GM20431 (cell line): ENCODE measurements at regions not wholly inside any gene's neighbourhood (a gene's known extent, or its start where the extent isn't known, plus 50 kb on each side); places are given as distances from the start of the nearest gene placed in this dataset.

Source experiments
- in situ Hi-C: fragments of 300-500 bp; cut with MseI, MboI; formaldehyde crosslinking; loops from one replicate; pipeline ENCODE4 v1.15.0; 2020; ENCODE audit warnings: low sequenced_read_pairs; ENCODE audit not compliant: unreplicated experiment

- in situ Hi-C loops: loop anchor here (25.0 kb wide), 1 partner anchor 269 kb away; the partner anchor contains the start of gene KLRB1
Observed at GRCh38 chr12:9343731-9344130, 135.5 kb upstream of the PZP start.

GRCh38 chr12:9342614-9343353 lies 134.6 kb upstream of the PZP start:
- in situ Hi-C loops: loop anchor here (25.0 kb wide), 1 partner anchor 270 kb away; the partner anchor contains the start of gene KLRB1

GRCh38 chr12:9341260-9341585 lies 133.0 kb upstream of the PZP start:
- in situ Hi-C loops: loop anchor here (25.0 kb wide), 1 partner anchor 271 kb away; the partner anchor contains the start of gene KLRB1

DNA sequence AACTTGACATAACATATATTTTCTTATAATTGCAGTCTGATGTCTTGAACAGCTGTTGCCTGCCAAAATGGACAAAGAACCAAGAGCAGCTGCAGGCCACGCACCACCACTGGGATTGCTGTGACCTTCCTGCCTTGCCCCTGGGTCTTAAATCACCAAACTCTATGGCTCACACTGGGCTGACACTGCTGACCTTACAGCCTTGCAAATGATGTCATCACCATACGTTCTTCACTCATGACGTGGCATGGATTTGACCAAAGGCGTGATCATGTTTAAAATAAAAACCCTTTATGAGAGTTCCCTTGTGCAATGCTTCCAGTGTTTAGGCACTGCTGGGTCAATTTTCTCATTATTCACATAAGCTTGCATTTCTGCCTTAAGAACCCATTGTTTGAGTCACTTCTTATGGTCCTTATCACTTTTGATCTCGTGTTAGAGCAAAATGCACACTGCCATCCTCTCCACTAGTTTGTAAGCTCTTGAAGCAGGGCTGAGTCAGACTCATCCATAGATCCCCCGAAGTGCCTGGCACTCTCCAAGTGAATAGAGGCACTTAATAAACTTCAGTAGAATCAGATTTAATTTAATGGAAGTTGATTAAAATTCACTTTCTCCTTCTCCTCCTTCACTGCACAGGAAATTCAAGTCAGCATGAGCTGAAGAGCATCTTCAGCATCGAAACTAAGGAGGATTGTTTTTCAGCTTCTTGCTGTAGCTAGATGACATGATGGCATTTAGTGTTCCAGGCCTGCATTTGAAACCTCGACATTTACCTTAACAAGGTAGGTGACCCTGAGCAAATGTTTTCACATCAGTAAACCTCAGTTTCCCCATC lies 132.4 kb upstream of the PZP start:
- in situ Hi-C loops: loop anchor here (25.0 kb wide), 1 partner anchor 272 kb away; the partner anchor contains the start of gene KLRB1

- in situ Hi-C loops: loop anchor here (25.0 kb wide), 1 partner anchor 275 kb away; the partner anchor contains the start of gene KLRB1
Observed at GRCh38 chr12:9337656-9338055, 129.5 kb upstream of the PZP start.

- in situ Hi-C loops: loop anchor here (25.0 kb wide), 1 partner anchor 276 kb away; the partner anchor contains the start of gene KLRB1
Observed at GRCh38 chr12:9336375-9337011, 128.3 kb upstream of the PZP start.

DNA sequence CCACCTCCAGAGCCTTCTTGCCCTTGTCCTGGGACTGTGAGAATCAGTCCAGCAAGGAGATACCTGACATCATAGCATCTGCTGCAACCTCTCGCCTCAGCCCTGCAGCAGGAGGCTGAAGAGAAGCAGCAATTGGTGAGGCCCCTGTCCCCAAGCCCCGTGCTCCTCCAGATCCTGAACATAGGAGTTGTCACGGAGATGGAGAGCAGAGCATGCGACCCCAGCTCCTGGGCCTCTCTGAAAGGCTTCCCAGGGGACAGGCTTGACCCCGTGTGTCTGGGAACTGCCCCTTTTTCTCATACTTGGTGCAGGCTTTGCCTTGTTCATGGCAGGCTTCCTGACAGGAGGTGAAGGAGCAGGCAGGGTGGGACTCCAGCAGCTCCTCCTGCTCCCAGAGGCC lies 127.7 kb upstream of the PZP start:
- in situ Hi-C loops: loop anchor here (25.0 kb wide), 1 partner anchor 276 kb away; the partner anchor contains the start of gene KLRB1

GRCh38 chr12:9334964-9335363 lies 126.8 kb upstream of the PZP start:
- in situ Hi-C loops: loop anchor here (25.0 kb wide), 1 partner anchor 277 kb away; the partner anchor contains the start of gene KLRB1

GRCh38 chr12:9334041-9334692 lies 126.0 kb upstream of the PZP start:
- in situ Hi-C loops: loop anchor here (25.0 kb wide), 1 partner anchor 278 kb away; the partner anchor contains the start of gene KLRB1

DNA sequence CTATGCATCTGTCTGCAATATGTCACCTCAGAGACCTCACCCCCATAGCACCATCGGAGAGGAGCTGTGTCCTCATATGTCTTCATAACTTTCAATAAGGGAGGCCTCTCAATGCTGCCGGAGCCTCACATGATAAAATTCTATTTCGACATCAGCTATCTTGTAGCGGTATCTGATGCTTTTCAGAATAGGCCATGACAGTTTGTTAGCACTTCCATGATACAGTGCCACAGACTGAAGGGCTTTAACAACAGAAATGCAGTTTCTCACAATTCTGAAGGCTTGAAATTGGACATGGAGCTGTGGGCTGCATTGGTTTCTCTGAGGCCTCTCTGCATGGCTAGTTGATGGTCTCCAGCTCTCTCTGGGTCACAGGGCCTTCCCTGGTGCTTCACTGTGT lies 125.0 kb upstream of the PZP start:
- in situ Hi-C loops: loop anchor here (25.0 kb wide), 1 partner anchor 279 kb away; the partner anchor contains the start of gene KLRB1

GRCh38 chr12:9332564-9332963 lies 124.4 kb upstream of the PZP start:
- in situ Hi-C loops: loop anchor here (25.0 kb wide), 1 partner anchor 280 kb away; the partner anchor contains the start of gene KLRB1

DNA sequence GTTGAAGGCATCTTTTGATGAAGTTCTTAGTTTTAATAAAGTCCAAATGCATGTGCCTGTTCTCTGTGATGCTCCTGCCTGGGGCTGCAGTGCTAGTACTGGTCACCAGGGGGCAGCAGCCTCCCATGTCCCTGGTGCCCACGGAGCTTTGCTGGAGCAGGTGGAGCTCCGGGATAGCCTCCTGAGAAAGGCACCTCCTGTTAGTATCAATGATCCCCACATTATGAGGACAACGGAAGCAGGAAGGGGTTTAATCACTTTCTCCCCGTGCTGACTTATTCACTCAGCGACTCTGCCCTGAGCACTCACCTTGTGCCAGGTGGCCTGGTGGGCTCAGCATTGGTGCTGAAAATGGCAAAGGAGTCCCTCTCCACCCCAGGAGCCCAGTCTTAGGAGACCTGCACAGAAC lies 123.0 kb upstream of the PZP start:
- in situ Hi-C loops: loop anchor here (25.0 kb wide), 1 partner anchor 281 kb away; the partner anchor contains the start of gene KLRB1

GRCh38 chr12:9329019-9329418 lies 120.8 kb upstream of the PZP start:
- in situ Hi-C loops: loop anchor here (25.0 kb wide), 1 partner anchor 283 kb away; the partner anchor contains the start of gene KLRB1

- in situ Hi-C loops: loop anchor here (25.0 kb wide), 1 partner anchor 284 kb away; the partner anchor contains the start of gene KLRB1
Observed at GRCh38 chr12:9328065-9328464, 119.9 kb upstream of the PZP start.

DNA sequence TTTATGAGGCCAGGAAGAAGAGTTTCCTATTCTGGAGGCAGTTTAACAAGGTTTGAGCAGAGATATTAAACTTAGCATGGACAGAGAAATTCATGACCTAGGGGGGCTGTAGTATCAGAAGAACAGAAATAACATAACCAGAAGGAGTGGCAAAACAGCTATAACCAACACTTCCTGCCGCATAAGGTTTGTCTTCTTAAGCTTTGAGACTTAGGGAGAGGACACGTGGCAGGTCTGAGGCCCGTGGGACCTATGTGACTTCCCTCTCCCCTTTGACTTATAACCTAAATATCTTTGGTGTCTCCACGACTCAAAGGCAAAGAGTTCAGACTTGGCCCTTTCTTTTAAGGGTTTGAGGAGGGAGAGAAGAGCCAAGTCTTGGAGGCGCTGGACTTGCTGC lies 119.1 kb upstream of the PZP start:
- in situ Hi-C loops: loop anchor here (25.0 kb wide), 1 partner anchor 285 kb away; the partner anchor contains the start of gene KLRB1

GRCh38 chr12:9326849-9327248 lies 118.7 kb upstream of the PZP start:
- in situ Hi-C loops: loop anchor here (25.0 kb wide), 1 partner anchor 285 kb away; the partner anchor contains the start of gene KLRB1

DNA sequence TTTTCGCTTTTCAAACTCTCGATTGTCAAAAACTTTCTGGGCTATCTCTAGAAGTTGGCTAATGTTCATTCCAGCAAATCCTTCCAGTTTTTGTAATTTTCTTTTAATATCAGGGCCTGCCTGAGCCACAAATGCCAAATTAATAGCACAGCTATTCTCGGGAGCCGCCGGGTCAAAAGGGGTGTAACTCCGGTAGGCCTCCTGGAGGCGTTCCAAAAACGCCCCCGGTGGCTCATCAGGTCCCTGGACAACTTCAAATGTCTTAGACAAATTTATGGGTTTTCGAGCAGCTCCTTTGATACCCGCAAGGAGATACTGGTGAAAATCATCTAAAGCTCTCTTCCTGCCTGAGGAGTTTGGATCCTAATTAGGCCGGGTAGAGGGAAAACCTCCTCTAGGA lies 117.9 kb upstream of the PZP start:
- in situ Hi-C loops: loop anchor here (25.0 kb wide), 1 partner anchor 286 kb away; the partner anchor contains the start of gene KLRB1

- in situ Hi-C loops: loop anchor here (25.0 kb wide), 1 partner anchor 287 kb away; the partner anchor contains the start of gene KLRB1
Observed at GRCh38 chr12:9325471-9325870, 117.3 kb upstream of the PZP start.

- in situ Hi-C loops: loop anchor here (25.0 kb wide), 1 partner anchor 288 kb away; the partner anchor contains the start of gene KLRB1
Observed at GRCh38 chr12:9324782-9325181, 116.6 kb upstream of the PZP start.
